HFFc6 (cell line): ENCODE measurements at regions not wholly inside any gene's neighbourhood (a gene's known extent, or its start where the extent isn't known, plus 50 kb on each side); places are given as distances from the start of the nearest gene placed in this dataset.

Experiments
- DNase-seq: peaks from one replicate; pipeline ENCODE4 v3.0.0-alpha.2; 2018
- H3K27ac Mint-ChIP-seq: 2 replicates; pipeline ENCODE4 v1.8.0; 2020; ENCODE audit warnings: mild to moderate bottlenecking, mixed read lengths
- H3K27me3 Mint-ChIP-seq: 2 replicates; pipeline ENCODE4 v1.8.0; 2021; ENCODE audit warnings: mild to moderate bottlenecking, moderate library complexity, mixed read lengths; ENCODE audit not compliant: insufficient read depth
- H3K36me3 Mint-ChIP-seq: 2 replicates; pipeline ENCODE4 v1.8.0; 2021; ENCODE audit warnings: low read depth, mixed read lengths
- H3K4me1 Mint-ChIP-seq: 2 replicates; pipeline ENCODE4 v1.8.0; 2020; ENCODE audit warnings: low read depth, mixed read lengths
- H3K4me3 Mint-ChIP-seq: 2 replicates; pipeline ENCODE4 v1.8.0; 2020; ENCODE audit warnings: mild to moderate bottlenecking, moderate library complexity, mixed read lengths
- H3K9me3 Mint-ChIP-seq: 2 replicates; pipeline ENCODE4 v1.8.0; 2020; ENCODE audit warnings: mild to moderate bottlenecking, mixed read lengths
- CTCF ChIP-seq: fragments of 200-600 bp; sonication (generic); IDR thresholded peaks from 2 replicates; pipeline ENCODE4 v1.5.0; 2021; ENCODE audit warnings: antibody characterized with exemption, mild to moderate bottlenecking

- Mint-ChIP-seq H3K4me3 (no peak overlapping the region), H3K4me1 (no peaks in the 10 kb centered on the region), H3K27me3 (peaks cover 15% of the 10 kb centered on the region), H3K27ac (no peak overlapping the region), H3K9me3 (no peaks in the 10 kb centered on the region), H3K36me3 (no peaks in the 10 kb centered on the region)
- DNase-seq = no peak
- TF ChIP-seq CTCF = no peak
These were observed 265.8 kb upstream of the PROK2 start for GRCh38 chr3:72050771-72051170.

GRCh38 chr3:72050048-72050632 is 265.2 kb upstream of the PROK2 start:
- H3K27ac Mint-ChIP-seq = no peak overlapping the region
- H3K4me1 Mint-ChIP-seq = no peaks in the 10 kb centered on the region
- no peak overlapping the region for H3K4me3 Mint-ChIP-seq
- DNase-seq = no peak
- no peak for TF ChIP-seq CTCF
- peaks cover 15% of the 10 kb centered on the region for H3K27me3 Mint-ChIP-seq
- H3K36me3 Mint-ChIP-seq = no peaks in the 10 kb centered on the region
- no peaks in the 10 kb centered on the region for H3K9me3 Mint-ChIP-seq

- no peak overlapping the region for H3K4me3 Mint-ChIP-seq
- TF ChIP-seq CTCF = no peak
- H3K36me3 Mint-ChIP-seq = no peaks in the 10 kb centered on the region
- no peak for DNase-seq
- H3K4me1 Mint-ChIP-seq = peaks cover 5% of the 10 kb centered on the region
- no peak overlapping the region for H3K27ac Mint-ChIP-seq
- no peaks in the 10 kb centered on the region for H3K9me3 Mint-ChIP-seq
- H3K27me3 Mint-ChIP-seq = peaks cover 15% of the 10 kb centered on the region
These were observed 264.4 kb upstream of the PROK2 start for GRCh38 chr3:72049300-72049699.

- no peak for TF ChIP-seq CTCF
- H3K4me1 Mint-ChIP-seq = peaks cover 9% of the 10 kb centered on the region
- peaks cover 18% of the 10 kb centered on the region for H3K27me3 Mint-ChIP-seq
- H3K27ac Mint-ChIP-seq = no peak overlapping the region
- no peak overlapping the region for H3K4me3 Mint-ChIP-seq
- no peaks in the 10 kb centered on the region for H3K36me3 Mint-ChIP-seq
- no peak for DNase-seq
- no peaks in the 10 kb centered on the region for H3K9me3 Mint-ChIP-seq
These were observed 263.9 kb upstream of the PROK2 start for GRCh38 chr3:72048873-72049272.

- no peak for DNase-seq
- Mint-ChIP-seq H3K27me3 (peaks cover 18% of the 10 kb centered on the region), H3K9me3 (no peaks in the 10 kb centered on the region), H3K27ac (no peak overlapping the region), H3K4me3 (no peak overlapping the region), H3K36me3 (no peaks in the 10 kb centered on the region), H3K4me1 (peaks cover 9% of the 10 kb centered on the region)
- TF ChIP-seq CTCF = no peak
These were observed 262.4 kb upstream of the PROK2 start for GRCh38 chr3:72047221-72047871.
